ENCODE measurements at regions not wholly inside any gene's neighbourhood (a gene's known extent, or its start where the extent isn't known, plus 50 kb on each side); places are given as distances from the start of the nearest gene placed in this dataset.

- Histone ChIP-seq H4K8ac (ENCODE audit: extremely low read depth, insufficient read depth, low read length) (no peak overlapping the region; the same call in 1 of the 2 replicates), H3K4ac (replicated peaks; ENCODE audit: insufficient read length, low read depth, low read length) (no peak overlapping the region), H3K4me1 (replicated peaks in 1 of 4; ENCODE audit: control insufficient read depth in 3 of 4, insufficient read depth in 4 of 4, low read length in 3 of 4) (no peaks in the 10 kb centered on the region; a peak in 1 of 7 replicates), H3K79me2 (ENCODE audit: control insufficient read depth in 1 of 2, insufficient read depth in 2 of 2, low read length in 2 of 2) (no peaks in the 10 kb centered on the region), H3K18ac (ENCODE audit: extremely low read depth, low read length) (no peak overlapping the region), H2BK15ac (ENCODE audit: low read length) (no peak overlapping the region), H3K14ac (ENCODE audit: insufficient read length) (no peak overlapping the region), H3K4me3 (ENCODE audit: extremely low read depth in 1 of 4, insufficient read depth in 2 of 4, low read depth in 3 of 4, low read length in 4 of 4) (no peak overlapping the region), H3K23ac (ENCODE audit: insufficient read length) (no peak overlapping the region), H4K5ac (ENCODE audit: insufficient read length, low read depth, low read length) (no peak overlapping the region), H4K20me1 (replicated peaks in 1 of 2; ENCODE audit: control insufficient read depth in 1 of 2, insufficient read depth in 2 of 2, low read length in 2 of 2) (no peaks in the 10 kb centered on the region), H3K27me3 (replicated peaks in 1 of 4; ENCODE audit: control insufficient read depth in 3 of 4, extremely low read depth in 1 of 4, insufficient read depth in 3 of 4, low read length in 3 of 4) (no peaks in the 10 kb centered on the region), H3K9me3 (ENCODE audit: insufficient read depth in 2 of 2, low read depth in 1 of 2, low read length in 1 of 2) (no peaks in the 10 kb centered on the region), H2AFZ (ENCODE audit: low read length) (no peak overlapping the region), H3K36me3 (ENCODE audit: control insufficient read depth in 2 of 4, insufficient read depth in 4 of 4, low read length in 3 of 4) (no peaks in the 10 kb centered on the region; a peak in 1 of 8 replicates), H2BK12ac (ENCODE audit: low read depth, low read length) (no peak overlapping the region), H4K91ac (replicated peaks; ENCODE audit: insufficient read length, low read length) (no peak overlapping the region), H3K27ac (ENCODE audit: low read depth, low read length) (no peak overlapping the region), H2BK20ac (ENCODE audit: low read length) (no peak overlapping the region), H2AK5ac (ENCODE audit: low read depth, low read length) (no peak overlapping the region), H3K23me2 (ENCODE audit: low read depth, low read length) (peaks cover 6% of the 10 kb centered on the region; the same call in 1 of the 2 replicates), H3K4me2 (ENCODE audit: insufficient read depth in 1 of 2, low read depth in 2 of 2, low read length in 2 of 2) (no peak overlapping the region), H3K79me1 (ENCODE audit: low read depth, low read length) (no peaks in the 10 kb centered on the region), H3K9ac (replicated peaks in 1 of 4; ENCODE audit: extremely low read depth in 1 of 4, low read depth in 3 of 4, low read length in 3 of 4) (no peak overlapping the region), H2BK120ac (replicated peaks; ENCODE audit: low read depth, low read length) (no peak overlapping the region), H2BK5ac (ENCODE audit: low read depth, low read length) (no peak overlapping the region), H3K56ac (replicated peaks; ENCODE audit: insufficient read length, low read depth, low read length) (no peak overlapping the region)
- DNase-seq (ENCODE audit: low read depth in 1 of 2, low spot score in 2 of 2) (no peak), FAIRE-seq (no peak)
- WGBS, 2 experiments (ENCODE audit: extremely low coverage in 1 of 2, insufficient coverage in 1 of 2, insufficient read length in 1 of 2, insufficient replicate concordance in 2 of 2, low coverage in 1 of 2, low lambda C conversion rate in 2 of 2, missing lambda C conversion rate in 1 of 2), result 84% methylated on average over 19 of the region's 19 CpGs; no CpG with 5 or more reads in 1 of the 2 experiments
- TF ChIP-seq TEAD4 (IDR thresholded peaks at IDR 0.05; ENCODE audit: low read depth, low read length) (no peak), FOSL1 (IDR thresholded peaks at IDR 0.05; ENCODE audit: insufficient read depth, low read depth, low read length) (no peak), NRF1 (IDR thresholded peaks at IDR 0.05; ENCODE audit: low read depth, low read length) (no peak), NANOG (IDR thresholded peaks at IDR 0.05; ENCODE audit: insufficient read depth, low read depth, low read length, poor library complexity, severe bottlenecking) (no peak), YY1 (IDR thresholded peaks at IDR 0.05; ENCODE audit: low read depth, low read length) (no peak), ASH2L (IDR thresholded peaks at IDR 0.05; ENCODE audit: low read length) (no peak), MAFK (IDR thresholded peaks at IDR 0.05; ENCODE audit: low read depth, low read length) (no peak), SRF (IDR thresholded peaks at IDR 0.05; ENCODE audit: low read depth, low read length) (no peak), SAP30 (IDR thresholded peaks at IDR 0.05; ENCODE audit: insufficient read depth, insufficient replicate concordance, low read length) (no peak), HDAC6 (IDR thresholded peaks at IDR 0.05; ENCODE audit: low read depth, low read length) (no peak)
- CTCF ChIA-PET (ENCODE audit: partially characterized antibody), result interaction anchor here (1.1 kb wide), 1 partner anchor 28 kb away, joined by 5 read pairs; no protein-coding TSS in a partner anchor
- POLR2A ChIA-PET (ENCODE audit: partially characterized antibody), result no interaction called here
Observed at GRCh38 chr5:2591777-2592453, 159.6 kb downstream of the IRX2 start.

Data from H1 (cell line).